DMS153 treated with DMSO at 0.1 percent for 48 hours (cell line): ENCODE measurements at regions not wholly inside any gene's neighbourhood (a gene's known extent, or its start where the extent isn't known, plus 50 kb on each side); places are given as distances from the start of the nearest gene placed in this dataset.
"Not testable (repeated sequence)": the region's sequence is repeated elsewhere in the genome, so short reads cannot be mapped to it uniquely, and the experiment has no call there.

Experiments used
- DNase-seq: peaks from one replicate; lab custom pipeline; 2025; ENCODE audit not compliant: unreplicated experiment; lab: John Stamatoyannopoulos, UW

GRCh38 chr12:68422956-68423574 lies 90.9 kb upstream of the MDM1 start:
- DNase-seq = no peak

DNA sequence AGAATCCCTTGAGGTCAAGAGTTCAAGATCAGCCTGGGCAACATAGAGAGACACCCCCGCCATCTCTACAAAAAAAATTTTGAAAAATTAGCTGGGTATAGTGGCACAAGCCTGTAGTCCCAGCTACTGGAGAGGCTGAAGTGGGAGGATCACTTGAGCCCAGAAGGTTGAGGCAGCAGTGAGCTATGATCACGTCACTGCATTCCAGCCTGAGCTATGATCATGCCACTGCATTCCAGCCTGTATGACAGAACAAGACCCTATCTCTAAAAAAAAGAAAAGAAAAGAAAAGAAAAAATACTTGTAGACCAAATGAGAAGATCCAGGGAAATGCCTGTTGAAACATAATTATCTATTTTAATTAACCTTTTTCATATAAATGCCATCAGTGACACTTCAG lies 93.8 kb upstream of the MDM1 start:
- no peak for DNase-seq

- DNase-seq = no peak
Observed at GRCh38 chr12:68428211-68428610, 96.0 kb upstream of the MDM1 start.

- no peak for DNase-seq
Observed at GRCh38 chr12:68428724-68429501, 96.8 kb upstream of the MDM1 start.

DNA sequence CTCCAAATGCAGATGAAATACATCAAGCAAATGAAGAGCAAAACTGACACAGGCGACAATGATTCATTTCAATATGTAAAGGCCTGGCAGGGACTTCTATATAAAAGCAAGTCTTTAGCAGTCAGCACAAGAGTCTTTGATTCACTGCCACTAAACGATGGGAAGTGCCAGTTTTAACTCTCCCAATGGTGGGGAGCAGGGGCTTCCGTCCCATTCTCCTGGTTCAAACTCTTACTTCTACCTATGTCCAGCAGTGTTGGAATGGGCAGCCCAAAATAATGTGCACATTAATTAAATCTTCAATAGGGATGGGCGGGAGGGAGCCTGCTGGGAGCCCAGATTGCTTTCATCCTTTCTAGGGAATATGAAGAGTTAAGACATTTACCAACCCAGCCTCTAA lies 97.5 kb upstream of the MDM1 start:
- DNase-seq = no peak

DNA sequence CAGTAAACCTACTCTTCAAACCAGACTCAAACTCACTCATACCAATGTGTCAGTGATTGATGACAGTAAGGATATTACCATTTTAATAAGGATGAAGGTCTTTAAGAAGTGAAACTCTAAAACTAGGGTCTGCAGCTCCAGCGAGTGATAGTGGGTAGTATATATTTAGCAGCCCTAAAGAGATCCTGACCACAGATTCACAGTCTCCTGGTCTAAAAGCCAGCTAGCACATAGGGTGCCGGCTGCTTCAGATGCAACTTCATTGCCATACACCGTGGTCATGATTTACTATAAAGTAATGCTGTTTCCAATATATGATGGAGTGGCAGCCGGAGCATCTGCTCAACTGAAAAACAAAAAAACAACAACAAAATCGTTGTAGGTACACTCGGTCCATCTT lies 99.6 kb upstream of the MDM1 start:
- no peak for DNase-seq

GRCh38 chr12:68432622-68433021 lies 100.5 kb upstream of the MDM1 start:
- no peak for DNase-seq

DNA sequence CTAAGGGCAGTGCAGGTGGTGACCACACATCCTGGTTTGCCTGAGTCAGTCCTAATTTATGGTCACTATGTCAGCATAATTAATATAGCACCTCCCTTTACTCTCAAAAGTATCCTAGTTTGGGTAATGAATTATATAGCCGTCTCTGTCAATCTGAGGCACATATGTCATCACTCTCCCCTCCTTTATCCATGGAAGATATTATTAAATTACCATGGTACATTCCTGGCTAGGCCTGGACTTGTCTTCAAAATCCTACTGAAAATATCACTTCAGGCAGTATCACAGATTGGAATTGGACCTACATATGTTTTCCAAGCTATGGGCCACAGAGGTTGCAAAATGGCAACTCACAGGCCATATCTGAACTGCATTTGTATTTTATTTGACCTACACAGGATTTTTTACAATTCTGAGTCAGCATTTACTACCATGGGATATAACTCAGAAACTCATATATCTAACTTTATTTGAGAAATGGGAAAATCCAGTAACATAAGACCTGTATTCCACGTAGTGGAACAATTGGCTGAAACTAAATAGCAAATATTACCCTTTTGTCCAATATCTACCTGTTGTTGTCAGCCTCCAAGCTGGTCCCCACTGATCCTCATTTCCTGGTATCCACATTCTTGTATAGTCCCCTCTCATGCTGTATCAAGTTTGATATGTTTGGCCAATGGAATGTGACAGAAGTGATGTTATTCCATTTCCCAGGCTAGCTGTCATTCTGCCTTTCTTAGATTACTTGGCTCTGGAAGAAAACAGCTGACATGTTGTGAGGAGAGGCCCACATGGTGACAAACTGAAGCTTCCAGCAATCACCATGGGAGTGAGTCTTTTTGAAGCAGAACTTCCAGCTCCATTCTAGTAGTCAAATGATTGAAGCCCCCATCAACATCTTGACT lies 102.5 kb upstream of the MDM1 start:
- DNase-seq = no peak

DNA sequence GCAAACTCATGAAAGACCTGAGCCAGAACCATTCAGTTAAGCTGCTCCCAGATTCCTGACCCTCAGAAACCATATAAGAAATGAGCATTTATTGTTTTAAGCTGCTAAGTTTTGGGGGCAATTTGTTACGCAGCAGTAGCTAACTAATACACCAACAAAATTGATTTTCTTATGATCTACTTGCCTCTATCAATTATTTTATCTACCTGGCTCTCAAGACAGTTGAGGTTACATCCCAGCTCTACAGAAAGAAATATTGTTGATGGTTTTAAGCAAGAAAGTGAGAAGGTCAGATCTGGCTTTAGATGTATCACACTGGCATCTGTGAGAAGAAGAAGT lies 103.1 kb upstream of the MDM1 start:
- no peak for DNase-seq

DNA sequence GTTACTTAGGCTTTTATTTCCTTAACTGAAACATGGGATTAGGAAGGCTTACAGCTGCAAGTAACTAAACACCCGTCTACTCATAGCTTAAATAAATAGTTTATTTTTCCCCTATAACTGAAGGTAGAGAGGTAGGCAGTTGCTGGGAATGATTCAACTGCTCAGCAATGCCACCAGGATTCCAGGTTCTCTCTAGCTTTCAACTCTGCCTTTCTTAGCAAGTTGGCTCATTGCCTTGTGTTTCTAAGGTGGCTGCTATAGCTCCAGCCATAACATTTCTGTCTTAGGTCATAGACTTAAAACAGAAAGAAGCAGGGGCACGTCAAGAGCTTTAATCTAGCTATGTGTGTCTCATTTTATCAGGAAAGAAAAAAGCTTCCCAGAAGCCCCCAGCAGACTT lies 103.7 kb upstream of the MDM1 start:
- no peak for DNase-seq

- no peak for DNase-seq
Observed at GRCh38 chr12:68438601-68439000, 106.4 kb upstream of the MDM1 start.

GRCh38 chr12:68439368-68440045 lies 107.3 kb upstream of the MDM1 start:
- no peak for DNase-seq

GRCh38 chr12:68440068-68440581 lies 108.0 kb upstream of the MDM1 start:
- no peak for DNase-seq

- DNase-seq = no peak
Observed at GRCh38 chr12:68441167-68441566, 109.0 kb upstream of the MDM1 start.

- DNase-seq = not testable (repeated sequence)
Observed at GRCh38 chr12:68442353-68442972, 110.3 kb upstream of the MDM1 start.

GRCh38 chr12:68443695-68444094 lies 111.5 kb upstream of the MDM1 start:
- not testable (repeated sequence) for DNase-seq

DNA sequence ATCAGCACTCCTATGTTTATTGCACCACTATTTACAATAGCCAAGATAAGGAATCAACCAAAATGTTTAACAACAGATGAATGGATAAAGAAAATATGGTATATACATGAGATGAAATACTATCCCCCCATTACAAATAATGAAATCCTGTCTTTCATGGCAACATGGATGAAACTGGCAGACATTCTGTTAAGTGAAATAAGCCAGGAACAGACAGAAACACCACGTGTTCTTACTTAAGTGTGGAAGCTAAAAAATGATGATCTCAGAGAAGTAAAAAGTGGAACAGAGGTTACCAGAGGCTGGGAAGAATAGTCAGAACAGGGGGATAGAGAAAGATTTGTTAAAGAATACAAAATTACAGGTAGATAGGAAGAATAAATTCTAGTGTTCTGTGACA lies 113.7 kb upstream of the MDM1 start:
- no peak for DNase-seq

DNA sequence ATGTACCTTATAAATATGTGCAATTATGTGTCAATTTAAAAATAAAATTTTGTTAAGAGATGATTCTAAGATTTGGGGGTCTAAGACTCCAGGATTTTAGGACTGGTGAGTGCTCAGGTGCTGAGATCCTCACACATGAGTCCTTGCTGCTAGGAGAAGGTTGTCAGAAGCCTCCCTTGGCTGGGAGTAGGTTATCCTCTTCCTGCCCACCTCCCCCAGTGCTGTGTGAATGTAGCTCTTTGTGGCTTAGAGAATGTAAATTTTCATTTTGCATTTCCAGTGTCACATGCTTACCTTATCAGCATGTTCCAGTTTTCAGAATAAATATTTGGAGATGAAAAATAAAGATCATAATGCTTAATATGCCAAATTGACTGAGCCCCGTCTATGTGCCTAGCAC lies 114.2 kb upstream of the MDM1 start:
- no peak for DNase-seq

GRCh38 chr12:68446901-68447796 lies 115.0 kb upstream of the MDM1 start:
- DNase-seq = no peak

DNA sequence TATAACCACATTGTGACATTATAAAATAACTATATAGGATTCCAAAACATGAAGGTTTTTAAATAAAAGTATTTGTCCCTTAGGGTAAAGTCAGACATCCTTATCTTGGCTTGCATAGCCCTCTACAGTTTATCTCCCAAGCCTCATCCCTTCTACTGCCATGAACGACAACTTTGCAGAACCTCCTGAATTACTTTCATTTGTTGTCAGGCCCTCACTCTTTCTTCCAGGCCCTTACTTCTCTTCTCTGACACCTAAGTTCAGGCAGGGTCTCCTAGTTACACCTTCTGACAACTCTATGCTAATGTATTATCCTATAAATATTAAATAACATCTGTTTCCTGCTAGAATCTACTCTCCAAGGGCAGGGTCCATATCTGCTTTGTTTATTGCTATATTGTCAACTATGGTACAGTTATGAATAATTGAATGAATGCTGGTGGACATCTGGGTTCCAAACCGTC lies 115.7 kb upstream of the MDM1 start:
- no peak for DNase-seq
